Spleen (tissue), 11 donors: ENCODE measurements at regions not wholly inside any gene's neighbourhood (a gene's known extent, or its start where the extent isn't known, plus 50 kb on each side); places are given as distances from the start of the nearest gene placed in this dataset.

Source experiments
- DNase-seq: peaks from one replicate; pipeline ENCODE4 v3.0.0-alpha.2; 2020
- H3K27ac ChIP-seq, 8 donors: fragments of 200-600 bp; sonication (generic) in 7 of 8; 1 replicate in 4 of 8; 2 replicates in 4 of 8; pipeline versions ENCODE4 v1.5.0 to v1.8.0; 2016 to 2021; ENCODE audit warnings: inconsistent platforms in 4 of 8, mild to moderate bottlenecking in 4 of 8, moderate library complexity in 1 of 8
- H3K27me3 ChIP-seq, 7 donors: fragments of 200-600 bp; sonication (generic) in 6 of 7; replicated peaks in 1 of 7; 1 replicate in 4 of 7; 2 replicates in 3 of 7; pipeline versions ENCODE4 v1.5.0 to v1.8.0; 2016 to 2021; ENCODE audit warnings: inconsistent platforms in 3 of 7, mild to moderate bottlenecking in 1 of 7
- H3K36me3 ChIP-seq, 6 donors: fragments of 200-600 bp; sonication (generic) in 5 of 6; 1 replicate in 4 of 6; 2 replicates in 2 of 6; pipeline versions ENCODE4 v1.5.0 to v1.8.0; 2016 to 2021; ENCODE audit warnings: inconsistent platforms in 2 of 6
- H3K4me1 ChIP-seq, 6 donors: fragments of 200-600 bp; sonication (generic) in 5 of 6; 1 replicate in 3 of 6; 2 replicates in 3 of 6; pipeline versions ENCODE4 v1.5.0 to v1.8.0; 2016 to 2021; ENCODE audit warnings: inconsistent platforms in 3 of 6
- H3K4me3 ChIP-seq, 8 donors: fragments of 200-600 bp; sonication (generic) in 7 of 8; 1 replicate in 4 of 8; 2 replicates in 4 of 8; pipeline versions ENCODE4 v1.5.0 to v1.8.0; 2016 to 2021; ENCODE audit warnings: inconsistent platforms in 4 of 8, mild to moderate bottlenecking in 4 of 8, moderate library complexity in 2 of 8
- H3K9me3 ChIP-seq, 8 donors: fragments of 200-600 bp; sonication (generic) in 7 of 8; 1 replicate in 4 of 8; 2 replicates in 4 of 8; pipeline versions ENCODE4 v1.5.0 to v1.8.0; 2016 to 2021; ENCODE audit warnings: inconsistent platforms in 4 of 8
- CTCF ChIP-seq, 11 experiments: fragments of 200-600 bp in 7 of 11; fragments of 450-650 bp in 4 of 11; sonication (generic) in 4 of 11; IDR thresholded peaks in 8 of 11; conservative IDR thresholded peaks in 3 of 11; 1 replicate in 7 of 11; 2 replicates in 4 of 11; pipeline versions ENCODE4 v1.4.0 to v1.8.0; 2016 to 2021; ENCODE audit warnings: antibody characterized with exemption in 11 of 11, inconsistent platforms in 4 of 11, mild to moderate bottlenecking in 1 of 11
- POLR2A ChIP-seq, 3 donors: fragments of 450-650 bp; IDR thresholded peaks; one replicate each; pipeline ENCODE4 v1.5.1; 2017; ENCODE audit warnings: antibody characterized with exemption in 3 of 3, mild to moderate bottlenecking in 1 of 3
- POLR2AphosphoS5 ChIP-seq, 3 donors: sonication (generic); formaldehyde crosslinking; IDR thresholded peaks; one replicate each; pipeline ENCODE4 v1.5.1; 2017; ENCODE audit warnings: antibody characterized with exemption in 3 of 3
- WGBS, 5 donors: extraction: QIAGEN DNeasy Blood & Tissue Kit in 3 of 5; methylation state at CpG; one replicate each; pipeline versions ENCODE4 v1.1.5 to v1.1.7; 2013 to 2018; 5-methylcytosine and 5-hydroxymethylcytosine counted together
- intact Hi-C: fragments of 100-400 bp; cut with DNase I; formaldehyde crosslinking; loops from one replicate; pipeline ENCODE4 v1.15.0; 2023; ENCODE audit warnings: low total_unique reads
- donor health status: healthy with polysubstance abuse.
- donor health status: DM: no; HTN: no; CAD: no; lungs with moderate emphysema.
- donor health status: DM: no; HTN: no; CAD: no.
- donor health status: Bipolar disorder and iron deficiency.
- donor health status: healthy.
- donor health status: DM: no; HTN: no; CAD: no.
- donor health status: DM: yes; HTN: yes; CAD: no.

DNA sequence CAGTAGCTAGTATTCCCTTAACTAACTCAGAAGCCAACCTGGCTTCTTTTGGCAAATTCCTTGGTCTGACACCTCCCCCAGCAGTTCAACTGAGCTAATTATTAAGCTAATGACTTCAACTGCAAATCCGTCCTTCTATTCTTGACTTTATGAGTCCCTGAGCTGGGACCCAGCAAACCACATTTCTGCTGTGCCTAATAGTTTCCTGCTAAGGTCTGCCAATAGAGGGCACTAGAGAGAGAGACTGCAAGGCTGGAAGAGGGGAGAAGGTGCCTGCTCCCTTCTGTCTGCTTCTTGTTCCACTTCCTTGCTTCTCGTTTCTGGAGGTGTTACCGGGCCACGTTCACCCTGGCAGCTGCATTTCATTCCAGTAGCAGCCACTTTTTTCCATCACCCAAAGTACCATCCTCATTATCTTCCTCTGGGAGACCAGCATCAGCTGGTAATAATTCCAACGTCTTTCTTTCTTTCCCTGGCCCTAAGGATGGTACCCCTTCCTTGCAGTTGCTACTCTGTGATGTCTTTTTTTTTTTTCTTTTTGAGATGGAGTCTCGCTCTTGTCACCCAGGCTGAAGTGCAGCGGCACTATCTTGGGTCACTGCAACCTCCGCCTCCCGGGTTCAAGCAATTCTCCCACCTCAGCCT lies 352.0 kb downstream of the TNS1 start:
- Histone ChIP-seq H3K4me1 (peaks cover 0 to 4% (median 0%) of the 10 kb centered on the region in 6 donors), H3K9me3 (no peaks in the 10 kb centered on the region), H3K4me3 (no peak overlapping the region), H3K27me3 (no peaks in the 10 kb centered on the region), H3K27ac (no peak overlapping the region), H3K36me3 (no peaks in the 10 kb centered on the region)
- TF ChIP-seq POLR2AphosphoS5 (IDR thresholded peaks at IDR 0.05) (no peak), POLR2A (IDR thresholded peaks at IDR 0.05) (no peak), CTCF (IDR thresholded peaks at IDR 0.05 in 8 of 11, conservative IDR thresholded peaks at IDR 0.05 in 3 of 11) (peak in 9 of 11 experiments; percentile 24 to 72 (median 55))
- 55 to 60% (median 57%) methylated on average over 9 of the region's 9 CpGs for WGBS, 5 donors
- intact Hi-C loops: no loop called here
- no peak for DNase-seq

- Histone ChIP-seq H3K4me3 (no peak overlapping the region), H3K36me3 (no peaks in the 10 kb centered on the region), H3K9me3 (no peaks in the 10 kb centered on the region), H3K27ac (no peak overlapping the region), H3K27me3 (no peaks in the 10 kb centered on the region), H3K4me1 (peaks cover 0 to 4% (median 0%) of the 10 kb centered on the region in 6 donors)
- DNase-seq: no peak
- intact Hi-C loops: no loop called here
- TF ChIP-seq CTCF (IDR thresholded peaks at IDR 0.05 in 8 of 11, conservative IDR thresholded peaks at IDR 0.05 in 3 of 11) (no peak), POLR2AphosphoS5 (IDR thresholded peaks at IDR 0.05) (no peak), POLR2A (IDR thresholded peaks at IDR 0.05) (no peak)
- WGBS, 5 donors: 85 to 92% (median 86%) methylated on average over 2 of the region's 2 CpGs
Measured at GRCh38 chr2:217650229-217650628, 352.6 kb downstream of the TNS1 start.

GRCh38 chr2:217647925-217648324 lies 354.9 kb downstream of the TNS1 start:
- DNase-seq: no peak
- Histone ChIP-seq H3K4me1 (peaks cover 0 to 4% (median 0%) of the 10 kb centered on the region in 6 donors), H3K36me3 (no peaks in the 10 kb centered on the region), H3K4me3 (no peak overlapping the region), H3K27ac (no peak overlapping the region), H3K9me3 (no peaks in the 10 kb centered on the region), H3K27me3 (no peaks in the 10 kb centered on the region)
- intact Hi-C loops: no loop called here
- 84 to 98% (median 90%) methylated on average over 2 of the region's 2 CpGs for WGBS, 5 donors
- no peak for TF ChIP-seq POLR2A (IDR thresholded peaks at IDR 0.05)
- no peak for TF ChIP-seq POLR2AphosphoS5 (IDR thresholded peaks at IDR 0.05)
- no peak for TF ChIP-seq CTCF (IDR thresholded peaks at IDR 0.05 in 8 of 11, conservative IDR thresholded peaks at IDR 0.05 in 3 of 11)

DNA sequence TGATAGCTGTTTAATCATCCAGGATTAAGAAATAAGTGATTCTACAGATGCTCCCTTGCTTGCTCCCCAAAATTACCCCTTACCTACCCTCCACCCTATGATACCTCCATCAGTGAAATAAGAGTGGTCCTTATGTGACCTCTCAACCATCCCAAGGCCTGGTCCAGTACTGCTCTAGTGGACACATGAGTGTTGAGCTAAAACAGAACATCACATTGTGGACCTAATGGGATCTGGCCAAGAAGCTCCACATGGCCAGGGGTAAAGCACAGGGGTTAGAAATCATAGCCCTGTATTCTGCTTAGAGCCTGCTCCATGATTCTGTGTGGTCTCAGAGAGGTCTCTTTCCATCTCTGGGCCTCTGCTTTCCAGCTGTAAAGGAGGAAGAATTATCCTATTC lies 355.6 kb downstream of the TNS1 start:
- DNase-seq: no peak
- intact Hi-C loops: no loop called here
- no peaks in the 10 kb centered on the region for H3K9me3 ChIP-seq
- peaks cover 0 to 4% (median 0%) of the 10 kb centered on the region in 6 donors for H3K4me1 ChIP-seq
- H3K4me3 ChIP-seq: no peak overlapping the region
- H3K27ac ChIP-seq: no peak overlapping the region
- no peak for TF ChIP-seq POLR2A (IDR thresholded peaks at IDR 0.05)
- no peak for TF ChIP-seq POLR2AphosphoS5 (IDR thresholded peaks at IDR 0.05)
- TF ChIP-seq CTCF (IDR thresholded peaks at IDR 0.05 in 8 of 11, conservative IDR thresholded peaks at IDR 0.05 in 3 of 11): no peak
- no peaks in the 10 kb centered on the region for H3K27me3 ChIP-seq
- no peaks in the 10 kb centered on the region for H3K36me3 ChIP-seq
